ENCODE measurements at regions not wholly inside any gene's neighbourhood (a gene's known extent, or its start where the extent isn't known, plus 50 kb on each side); places are given as distances from the start of the nearest gene placed in this dataset.

GRCh38 chr9:2319421-2319820 lies 302.2 kb upstream of the VLDLR start:
- no peak for DNase-seq

- no peak for DNase-seq
Measured at GRCh38 chr9:2320114-2320513, 301.5 kb upstream of the VLDLR start.

DNA sequence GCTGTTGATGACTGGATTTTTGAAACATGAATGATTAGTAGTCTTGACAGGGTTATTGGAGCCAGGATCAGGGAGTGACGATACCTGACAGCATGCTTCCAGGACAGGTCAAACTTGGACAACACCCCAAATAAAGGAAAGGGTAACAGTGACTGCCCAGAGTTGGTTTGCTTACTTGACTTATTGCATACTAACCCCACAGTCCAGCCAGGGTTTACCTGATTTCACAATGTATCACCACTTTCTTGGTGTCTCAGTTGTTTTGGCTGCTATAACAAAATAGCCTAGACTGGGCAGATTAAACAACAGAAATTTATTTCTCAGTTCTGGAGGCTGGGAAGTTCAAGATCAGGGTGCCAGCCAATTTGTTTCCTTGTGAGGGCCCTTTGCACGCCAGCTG lies 301.0 kb upstream of the VLDLR start:
- no peak for DNase-seq

DNA sequence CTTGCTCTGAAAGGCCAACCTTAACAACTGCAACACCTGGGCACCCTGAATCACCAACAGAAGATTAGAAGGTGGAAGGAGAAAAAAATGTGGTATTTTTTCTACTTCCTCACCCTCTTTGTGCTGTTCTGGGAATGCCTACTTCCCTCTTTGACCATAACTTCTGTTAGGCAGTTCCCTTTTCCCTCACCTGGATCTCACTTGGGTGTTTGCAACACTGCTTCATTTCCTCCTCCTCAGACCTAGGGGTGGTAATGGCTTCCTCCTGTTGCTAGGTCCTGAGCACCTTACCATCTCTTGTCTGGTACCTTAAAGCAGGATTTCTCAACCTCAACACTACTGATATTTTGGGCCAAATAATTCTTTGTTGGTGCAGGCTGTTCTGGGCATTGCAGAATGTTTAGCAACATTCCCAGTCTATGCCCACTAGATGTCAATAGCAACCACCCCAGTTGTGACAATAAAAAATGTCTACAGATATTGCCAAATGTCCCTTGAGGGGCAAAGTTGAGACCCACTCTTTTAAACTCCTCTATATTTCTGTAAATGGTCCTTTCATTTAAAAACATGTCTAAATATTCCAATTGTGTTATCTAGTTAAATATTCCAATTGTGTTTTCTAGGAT lies 300.0 kb upstream of the VLDLR start:
- DNase-seq = no peak

- no peak for DNase-seq
Measured at GRCh38 chr9:2324742-2325141, 296.8 kb upstream of the VLDLR start.

- DNase-seq = no peak
Measured at GRCh38 chr9:2332663-2333062, 288.9 kb upstream of the VLDLR start.

DNA sequence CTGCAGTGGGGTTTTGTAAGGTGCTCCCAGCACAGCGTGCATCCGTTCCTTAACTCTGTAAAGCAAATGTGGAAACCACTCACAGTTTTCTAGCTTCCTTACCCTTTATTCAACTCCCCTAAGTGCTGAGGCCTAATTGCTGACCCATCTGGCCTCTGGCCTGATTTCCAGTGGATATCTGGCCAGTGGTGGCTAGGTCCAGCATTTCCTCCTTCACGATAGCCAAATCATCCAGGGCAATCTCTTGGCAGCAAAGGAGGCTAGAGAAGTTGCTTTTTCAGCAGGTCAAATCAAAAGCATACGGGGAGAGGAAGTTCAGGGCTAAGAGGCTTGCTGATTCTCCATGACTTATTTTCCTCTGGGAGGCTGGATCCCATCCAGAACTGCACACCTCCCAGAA lies 286.3 kb upstream of the VLDLR start:
- no peak for DNase-seq

DNA sequence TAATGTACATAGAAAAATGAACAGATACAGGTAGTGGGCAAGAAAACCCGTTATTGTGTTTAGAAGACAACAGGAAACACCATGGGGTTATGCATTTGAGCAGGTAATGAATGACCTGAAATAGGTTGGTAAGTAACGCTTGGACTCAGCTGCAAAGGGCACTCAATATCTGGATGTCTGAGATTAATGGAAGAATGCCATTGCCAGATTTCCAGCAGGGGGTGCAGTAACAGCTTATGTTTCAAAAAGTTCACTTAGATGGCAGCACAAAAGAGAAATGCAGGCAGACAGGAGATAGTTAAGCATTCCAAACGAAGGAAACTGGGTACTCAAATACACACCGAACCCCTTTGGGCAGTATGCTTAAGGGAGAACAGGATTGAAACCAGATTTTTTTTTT lies 285.5 kb upstream of the VLDLR start:
- DNase-seq = peak; percentile 22 to 51

GRCh38 chr9:2337131-2337530 lies 284.5 kb upstream of the VLDLR start:
- DNase-seq = no peak

DNA sequence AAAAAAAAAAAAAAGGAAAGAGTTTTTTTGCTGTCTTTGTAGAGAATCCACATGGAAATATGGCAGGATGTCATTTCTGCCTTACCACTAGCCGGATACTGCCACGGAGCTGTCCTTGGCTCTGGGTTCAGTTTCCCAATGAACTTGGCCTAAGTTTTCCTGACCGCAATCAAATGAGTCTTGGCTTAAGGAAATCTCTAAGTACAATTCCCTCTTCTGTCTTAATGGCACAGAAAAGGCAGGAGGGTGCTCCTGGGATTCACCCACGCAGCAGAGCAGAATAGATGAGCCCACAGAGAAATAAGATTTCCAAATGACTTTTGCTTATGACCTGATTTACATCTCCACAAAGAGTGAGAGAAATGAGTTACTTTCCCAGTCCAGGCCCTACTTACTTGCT lies 284.0 kb upstream of the VLDLR start:
- DNase-seq = no peak

GRCh38 chr9:2338777-2339365 lies 282.7 kb upstream of the VLDLR start:
- DNase-seq = no peak

- DNase-seq = no peak
Measured at GRCh38 chr9:2339416-2339815, 282.2 kb upstream of the VLDLR start.

DNA sequence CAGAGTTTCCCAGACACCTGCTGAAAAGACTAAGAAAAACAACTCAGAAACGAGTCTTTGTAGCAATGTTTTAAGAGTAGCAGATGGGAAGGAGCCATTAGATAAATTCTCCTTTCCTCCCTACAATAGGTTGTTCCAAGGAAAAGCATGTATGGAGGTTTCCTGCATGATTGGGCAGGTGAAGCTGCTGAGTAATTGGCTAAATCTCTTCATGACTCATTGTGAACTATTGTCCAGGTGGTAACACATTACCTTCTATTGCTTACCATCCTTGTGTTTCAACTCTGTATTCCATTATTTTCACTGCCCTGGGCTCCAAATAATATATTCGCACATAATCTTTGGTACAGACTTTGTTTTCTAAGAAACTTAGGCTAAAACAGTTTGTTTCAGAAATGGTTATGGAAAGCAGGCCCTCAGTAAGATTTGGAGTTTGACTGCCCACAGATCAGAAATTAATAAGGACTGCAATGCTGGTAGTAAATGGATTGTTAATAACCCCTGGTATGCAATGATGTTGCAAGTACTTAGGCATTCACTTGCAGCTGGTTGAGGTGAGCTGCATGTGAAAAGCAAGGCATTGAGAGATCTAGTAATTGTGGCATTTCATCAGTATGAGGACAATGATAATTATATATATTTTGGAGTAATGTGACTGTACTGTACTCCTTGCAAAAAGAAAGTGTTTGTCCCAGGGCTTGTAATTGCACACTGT lies 281.4 kb upstream of the VLDLR start:
- DNase-seq = no peak

DNA sequence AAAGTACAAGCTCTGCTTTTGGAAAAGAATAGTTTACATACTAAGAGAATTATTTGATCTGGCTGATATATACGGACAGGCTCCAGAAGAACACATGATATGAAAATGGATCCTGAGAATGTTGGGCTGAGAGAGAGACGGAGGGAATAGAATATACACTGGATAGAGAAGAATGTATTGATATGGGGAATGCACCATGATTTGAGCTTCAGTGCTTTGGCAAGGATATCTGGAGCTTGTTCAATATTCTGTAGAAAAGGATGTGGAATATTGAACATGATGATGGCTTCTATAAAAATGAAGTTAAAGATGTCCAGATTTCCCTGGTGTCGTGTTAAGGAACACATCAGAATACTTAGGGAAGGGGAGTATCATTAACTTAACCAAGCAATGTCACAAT lies 280.5 kb upstream of the VLDLR start:
- no peak for DNase-seq

DNA sequence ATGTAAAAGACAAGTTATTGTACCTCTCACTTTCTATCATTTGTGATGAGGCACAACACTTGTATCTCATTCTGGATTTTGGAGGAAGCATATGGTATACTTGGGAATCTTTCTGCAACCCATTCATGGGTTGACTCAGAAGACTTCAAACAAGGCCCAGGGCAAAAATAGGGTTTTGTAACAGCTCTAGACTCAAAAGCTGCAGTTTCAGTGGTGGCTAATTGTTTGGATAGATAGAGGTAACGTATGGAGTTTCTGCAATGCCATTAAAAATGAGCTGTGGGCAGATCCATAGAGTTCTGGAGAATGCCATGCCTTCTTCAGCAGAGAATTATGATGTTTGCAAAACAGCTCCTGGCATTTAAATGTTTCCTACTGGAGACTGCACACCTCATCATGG lies 279.6 kb upstream of the VLDLR start:
- DNase-seq = no peak

- no peak for DNase-seq
Measured at GRCh38 chr9:2343756-2344155, 277.8 kb upstream of the VLDLR start.

DNA sequence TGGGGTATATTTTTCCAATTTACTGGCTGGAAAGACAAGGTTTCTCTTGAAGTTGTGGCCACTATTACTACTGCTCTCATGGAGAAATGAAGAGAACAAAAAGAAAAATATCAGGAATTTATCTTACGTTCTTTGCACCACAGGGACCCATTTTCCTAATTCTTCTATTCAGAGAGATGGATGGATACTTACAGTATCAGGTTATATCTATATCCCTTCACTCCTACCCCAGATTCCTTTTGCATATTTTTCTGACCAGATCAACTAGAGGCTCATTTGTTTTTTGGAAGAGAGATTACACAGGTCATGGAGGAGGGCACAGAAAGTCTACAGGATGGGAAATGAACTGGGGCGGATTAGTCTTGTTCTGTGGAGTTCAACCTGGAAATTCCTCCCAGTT lies 277.2 kb upstream of the VLDLR start:
- DNase-seq = no peak

- DNase-seq = no peak
Measured at GRCh38 chr9:2345013-2345412, 276.6 kb upstream of the VLDLR start.

DNA sequence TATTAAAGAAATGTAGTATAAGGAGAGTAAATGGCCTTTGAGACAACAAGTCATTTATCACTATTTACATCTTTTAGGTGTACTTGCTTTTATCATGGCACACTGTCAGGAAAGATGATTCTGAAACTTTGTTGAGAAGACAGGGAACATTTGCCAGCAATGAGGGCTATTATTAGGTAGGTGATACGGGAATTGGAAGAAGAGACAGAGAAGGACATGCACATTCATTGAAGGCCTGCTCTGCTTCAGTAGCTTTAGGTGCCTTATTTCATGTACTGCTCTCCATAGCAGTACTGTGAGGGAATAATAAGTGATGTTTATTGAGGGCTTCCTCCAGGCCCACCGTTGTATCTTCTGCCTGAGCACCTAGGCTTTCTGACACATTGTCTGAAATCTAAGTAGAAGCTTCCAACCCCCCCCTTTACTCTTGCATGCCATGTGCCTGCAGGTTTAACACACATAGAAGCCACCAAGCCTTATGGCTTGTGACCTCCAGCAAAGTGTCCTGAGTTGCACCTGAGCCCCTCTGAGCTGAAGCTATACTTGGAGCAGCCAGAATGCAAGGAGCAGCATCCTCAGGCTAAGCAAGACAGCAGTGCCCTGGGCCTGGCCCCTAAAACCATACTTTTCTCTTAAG lies 275.2 kb upstream of the VLDLR start:
- DNase-seq = no peak

GRCh38 chr9:2351324-2351723 lies 270.3 kb upstream of the VLDLR start:
- DNase-seq = no peak

DNA sequence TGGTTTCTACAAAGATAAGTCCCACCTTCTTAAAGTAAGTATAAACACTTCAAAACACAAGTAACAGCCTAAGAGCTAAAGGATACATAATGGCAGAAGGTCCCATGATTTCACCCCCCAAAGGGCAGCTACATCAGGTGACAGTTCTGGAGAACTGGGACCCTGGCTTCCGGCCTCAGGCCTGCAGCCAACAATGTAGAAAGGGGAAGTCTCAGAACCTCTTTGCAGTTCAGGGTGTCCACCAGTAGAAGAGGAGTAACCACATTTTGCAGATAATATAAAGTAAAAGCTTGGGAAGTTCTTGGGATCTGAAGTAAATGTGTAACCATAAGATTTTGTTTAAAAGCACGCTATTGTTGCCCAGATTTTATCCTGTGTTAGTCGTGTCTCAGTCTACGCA lies 267.4 kb upstream of the VLDLR start:
- no peak for DNase-seq

DNA sequence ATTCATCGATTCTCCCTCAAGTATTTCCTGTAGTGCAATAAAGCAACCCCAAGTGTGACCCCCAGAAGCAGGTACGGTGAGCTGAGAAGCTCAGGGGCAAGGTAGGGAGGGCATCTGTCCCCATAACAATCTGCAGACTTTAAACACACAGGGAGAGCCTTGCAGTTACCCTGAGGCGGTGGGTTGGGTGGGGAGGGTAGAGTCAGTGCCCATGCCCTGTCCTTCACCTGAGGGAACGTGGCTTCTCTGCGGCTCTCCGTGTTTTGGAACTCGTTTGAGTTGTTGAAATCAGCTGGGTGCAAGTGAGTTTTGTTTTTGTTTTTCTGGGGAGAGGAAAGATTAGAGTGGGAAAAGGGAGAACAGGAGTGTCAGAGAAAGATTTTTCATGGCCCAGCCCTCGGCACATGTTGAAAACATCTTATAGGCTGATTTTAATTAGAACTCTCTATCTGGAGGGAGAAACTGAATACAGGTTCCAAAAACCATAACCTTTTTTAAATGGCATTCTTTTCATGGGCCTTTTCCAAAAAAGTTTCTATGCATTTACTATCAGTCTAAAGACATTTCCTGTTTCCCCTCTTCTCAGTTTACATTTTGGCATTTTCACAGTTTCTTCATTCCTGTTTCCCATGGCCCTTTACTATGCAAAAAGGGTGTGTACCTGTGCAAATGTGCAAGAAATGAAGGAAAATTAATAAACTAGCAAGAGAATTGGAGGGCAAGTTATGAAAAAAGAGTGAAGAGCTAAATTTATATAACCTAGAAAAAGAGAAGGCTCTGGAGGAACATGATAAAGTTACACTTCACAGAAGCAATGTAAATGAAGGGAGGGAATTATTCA lies 266.5 kb upstream of the VLDLR start:
- DNase-seq = no peak

- DNase-seq = no peak
Measured at GRCh38 chr9:2355697-2355983, 265.9 kb upstream of the VLDLR start.

Measured in NCI-H446 (cell line).